Gastrocnemius medialis (tissue), 4 donors: ENCODE measurements at regions not wholly inside any gene's neighbourhood (a gene's known extent, or its start where the extent isn't known, plus 50 kb on each side); places are given as distances from the start of the nearest gene placed in this dataset.

ENCODE experiments used
- ATAC-seq, 2 donors: fragments of 150-250 bp; one replicate each; pipeline ENCODE4 v1.9.1; 2016
- DNase-seq, 2 donors: peaks; one replicate each; pipeline ENCODE4 v3.0.0-alpha.2; 2019
- H3K27ac ChIP-seq, 4 donors: fragments of 200-600 bp; sonication (generic); 1 replicate in 1 of 4; 2 replicates in 3 of 4; pipeline ENCODE4 v1.5.1; 2016 to 2018; ENCODE audit warnings: mild to moderate bottlenecking in 2 of 4, moderate library complexity in 1 of 4
- H3K27me3 ChIP-seq, 3 donors: fragments of 200-600 bp; sonication (generic) in 2 of 3; 1 replicate in 1 of 3; 2 replicates in 2 of 3; pipeline versions ENCODE4 v1.5.1 to v1.6.0; 2016 to 2019; ENCODE audit warnings: mild to moderate bottlenecking in 1 of 3, moderate library complexity in 1 of 3
- H3K36me3 ChIP-seq, 2 donors: fragments of 200-600 bp; sonication (generic) in 1 of 2; one replicate each; pipeline ENCODE4 v1.5.1; 2017 to 2018
- H3K4me1 ChIP-seq, 2 donors: fragments of 200-600 bp; sonication (generic) in 1 of 2; one replicate each; pipeline ENCODE4 v1.5.1; 2016 to 2017; ENCODE audit warnings: mild to moderate bottlenecking in 2 of 2
- H3K4me3 ChIP-seq, 4 donors: fragments of 200-600 bp; sonication (generic) in 3 of 4; 1 replicate in 1 of 4; 2 replicates in 3 of 4; pipeline ENCODE4 v1.5.1; 2016 to 2019; ENCODE audit warnings: mild to moderate bottlenecking in 2 of 4
- H3K9me3 ChIP-seq, 3 donors: fragments of 200-600 bp; sonication (generic) in 2 of 3; 1 replicate in 1 of 3; 2 replicates in 2 of 3; pipeline ENCODE4 v1.5.1; 2016 to 2019
- POLR2A ChIP-seq, 2 donors: fragments of 450-650 bp; IDR thresholded peaks; one replicate each; pipeline ENCODE4 v1.6.1; 2017; ENCODE audit warnings: antibody characterized with exemption in 2 of 2, mild to moderate bottlenecking in 2 of 2, moderate library complexity in 2 of 2
- in situ Hi-C, 4 donors: fragments of 200-750 bp; cut with MboI; loops; one replicate each; pipeline versions ENCODE4 v1.15.0 to v1.8.0; 2017; ENCODE audit warnings: low sequenced_read_pairs in 4 of 4
- intact Hi-C: fragments of 100-400 bp; cut with DNase I; formaldehyde crosslinking; loops from one replicate; pipeline ENCODE4 v1.15.1; 2023; ENCODE audit warnings: low total_unique reads
- TF ChIP-seq, protein P1 (sequence below), 5 experiments: fragments of 450-650 bp in 3 of 5; fragments of 200-600 bp in 2 of 5; sonication (generic) in 2 of 5; IDR thresholded peaks in 4 of 5; conservative IDR thresholded peaks in 1 of 5; 1 replicate in 4 of 5; 2 replicates in 1 of 5; pipeline ENCODE4 v1.5.1; 2016 to 2019; ENCODE audit warnings: antibody characterized with exemption in 5 of 5, mild to moderate bottlenecking in 3 of 5, moderate library complexity in 3 of 5

DNA sequence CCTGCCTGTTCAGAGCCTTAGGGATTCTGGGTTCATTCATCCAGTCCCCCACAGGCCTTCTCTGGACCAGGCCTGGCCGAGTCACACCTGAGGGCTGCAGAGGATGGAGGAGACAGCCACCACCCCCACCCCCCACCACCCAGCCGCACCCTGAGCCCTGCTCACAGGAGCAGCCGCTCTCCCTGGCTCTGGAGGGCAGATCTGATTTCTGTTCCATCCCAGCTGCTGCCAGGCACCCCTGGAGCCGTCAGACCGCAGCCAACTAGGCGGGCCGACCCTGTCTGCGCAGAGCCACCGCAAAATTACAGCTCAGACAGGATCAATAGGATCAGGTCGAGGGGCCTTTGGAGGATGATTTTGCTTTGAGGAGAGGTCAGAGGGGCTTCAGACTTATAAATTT, 154.6 kb upstream of the MYL2 start:
- ATAC-seq = no peak
- in situ Hi-C loops = no loop called here
- no peak for DNase-seq

DNA sequence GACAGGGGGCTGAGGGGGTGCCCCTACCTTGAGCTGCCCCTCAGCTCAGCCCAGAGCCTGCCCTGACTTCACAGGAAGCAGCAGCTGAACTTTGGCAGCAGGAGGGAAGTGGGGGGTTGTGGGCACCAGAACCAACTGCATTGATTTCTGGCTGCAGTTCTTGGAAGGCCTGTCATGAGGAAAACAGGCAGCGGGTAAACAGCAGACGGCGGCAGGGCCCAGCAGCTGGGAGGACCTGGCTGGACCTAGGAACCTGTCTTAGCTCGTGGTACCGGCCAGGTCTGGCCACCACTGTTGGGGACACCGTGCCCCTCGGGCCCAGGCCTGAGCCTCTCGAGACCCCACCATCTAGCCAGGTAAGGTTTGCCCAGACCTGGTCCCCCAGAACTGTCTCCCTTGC, 154.2 kb upstream of the MYL2 start:
- intact Hi-C loops = no loop called here
- no peak overlapping the region for H3K27ac ChIP-seq
- H3K4me3 ChIP-seq = no peak overlapping the region
- no peak for TF ChIP-seq POLR2A (IDR thresholded peaks at IDR 0.05)
- TF ChIP-seq, protein P1, sequence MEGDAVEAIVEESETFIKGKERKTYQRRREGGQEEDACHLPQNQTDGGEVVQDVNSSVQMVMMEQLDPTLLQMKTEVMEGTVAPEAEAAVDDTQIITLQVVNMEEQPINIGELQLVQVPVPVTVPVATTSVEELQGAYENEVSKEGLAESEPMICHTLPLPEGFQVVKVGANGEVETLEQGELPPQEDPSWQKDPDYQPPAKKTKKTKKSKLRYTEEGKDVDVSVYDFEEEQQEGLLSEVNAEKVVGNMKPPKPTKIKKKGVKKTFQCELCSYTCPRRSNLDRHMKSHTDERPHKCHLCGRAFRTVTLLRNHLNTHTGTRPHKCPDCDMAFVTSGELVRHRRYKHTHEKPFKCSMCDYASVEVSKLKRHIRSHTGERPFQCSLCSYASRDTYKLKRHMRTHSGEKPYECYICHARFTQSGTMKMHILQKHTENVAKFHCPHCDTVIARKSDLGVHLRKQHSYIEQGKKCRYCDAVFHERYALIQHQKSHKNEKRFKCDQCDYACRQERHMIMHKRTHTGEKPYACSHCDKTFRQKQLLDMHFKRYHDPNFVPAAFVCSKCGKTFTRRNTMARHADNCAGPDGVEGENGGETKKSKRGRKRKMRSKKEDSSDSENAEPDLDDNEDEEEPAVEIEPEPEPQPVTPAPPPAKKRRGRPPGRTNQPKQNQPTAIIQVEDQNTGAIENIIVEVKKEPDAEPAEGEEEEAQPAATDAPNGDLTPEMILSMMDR (IDR thresholded peaks at IDR 0.05 in 4 of 5, conservative IDR thresholded peaks at IDR 0.05 in 1 of 5) = no peak
- H3K4me1 ChIP-seq = no peaks in the 10 kb centered on the region
- peaks cover 0 to 22% (median 9%) of the 10 kb centered on the region in 3 donors for H3K27me3 ChIP-seq
- ATAC-seq = no peak
- H3K9me3 ChIP-seq = no peaks in the 10 kb centered on the region
- in situ Hi-C loops = no loop called here
- no peak for DNase-seq
- no peaks in the 10 kb centered on the region for H3K36me3 ChIP-seq

More for the DNA sequence above, 154.6 kb upstream of the MYL2 start:
- Histone ChIP-seq H3K27me3 (peaks cover 0 to 18% (median 9%) of the 10 kb centered on the region in 3 donors), H3K9me3 (no peaks in the 10 kb centered on the region), H3K27ac (no peak overlapping the region), H3K36me3 (no peaks in the 10 kb centered on the region), H3K4me3 (no peak overlapping the region), H3K4me1 (no peaks in the 10 kb centered on the region)
- no peak for TF ChIP-seq POLR2A (IDR thresholded peaks at IDR 0.05)
- TF ChIP-seq, protein P1 (IDR thresholded peaks at IDR 0.05 in 4 of 5, conservative IDR thresholded peaks at IDR 0.05 in 1 of 5) = no peak
- intact Hi-C loops = no loop called here

DNA sequence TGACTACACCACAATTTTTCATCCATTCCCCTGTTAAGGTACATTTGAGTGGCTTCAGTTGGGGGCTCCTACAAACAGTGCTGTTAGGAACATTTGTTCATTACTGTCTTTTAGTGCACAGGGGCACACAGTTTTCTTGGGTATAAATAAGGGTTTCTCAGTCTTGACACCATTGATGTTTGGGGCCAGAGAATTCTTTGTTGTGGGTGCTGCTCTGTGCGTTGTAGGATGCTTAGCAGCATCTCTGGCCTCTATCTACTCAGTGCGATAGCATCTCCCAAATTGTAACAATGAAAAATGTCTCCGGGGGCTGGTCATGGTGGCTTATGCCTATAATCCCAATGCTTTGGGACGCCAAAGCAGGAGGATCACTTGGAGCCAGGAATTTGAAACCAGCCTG, 153.0 kb upstream of the MYL2 start:
- no peak for TF ChIP-seq POLR2A (IDR thresholded peaks at IDR 0.05)
- TF ChIP-seq, protein P1 (IDR thresholded peaks at IDR 0.05 in 4 of 5, conservative IDR thresholded peaks at IDR 0.05 in 1 of 5) = no peak
- Histone ChIP-seq H3K4me1 (no peaks in the 10 kb centered on the region), H3K36me3 (no peaks in the 10 kb centered on the region), H3K27ac (no peak overlapping the region), H3K27me3 (peaks cover 0 to 28% (median 9%) of the 10 kb centered on the region in 3 donors), H3K9me3 (no peaks in the 10 kb centered on the region), H3K4me3 (no peak overlapping the region)
- in situ Hi-C loops = no loop called here
- intact Hi-C loops = no loop called here
- no peak for DNase-seq
- ATAC-seq = no peak

DNA sequence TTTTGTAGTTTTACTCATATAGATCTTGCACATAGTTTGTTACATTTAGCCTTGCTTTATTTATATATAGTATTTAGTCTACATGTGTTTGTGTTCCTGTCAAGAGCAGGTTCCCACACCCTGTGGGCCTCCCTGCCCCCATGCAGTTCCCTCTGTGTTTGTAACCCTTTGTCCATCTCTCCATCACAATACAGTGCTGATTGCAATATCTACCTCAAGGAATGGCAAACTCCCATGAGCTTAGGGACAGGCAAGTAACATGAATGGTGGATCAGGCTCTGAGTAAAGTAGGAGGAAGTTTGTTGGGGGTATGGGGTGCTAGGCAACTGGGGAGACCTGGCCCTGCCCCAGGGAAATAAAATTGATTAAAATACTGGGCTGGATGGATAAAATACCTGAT, 151.9 kb upstream of the MYL2 start:
- Histone ChIP-seq H3K27me3 (peaks cover 0 to 24% (median 9%) of the 10 kb centered on the region in 3 donors), H3K36me3 (no peaks in the 10 kb centered on the region), H3K27ac (no peak overlapping the region), H3K4me1 (no peaks in the 10 kb centered on the region), H3K9me3 (no peaks in the 10 kb centered on the region), H3K4me3 (no peak overlapping the region)
- no peak for TF ChIP-seq POLR2A (IDR thresholded peaks at IDR 0.05)
- TF ChIP-seq, protein P1 (IDR thresholded peaks at IDR 0.05 in 4 of 5, conservative IDR thresholded peaks at IDR 0.05 in 1 of 5) = no peak
- DNase-seq (no peak), ATAC-seq (no peak)
- in situ Hi-C loops = no loop called here
- intact Hi-C loops = no loop called here

DNA sequence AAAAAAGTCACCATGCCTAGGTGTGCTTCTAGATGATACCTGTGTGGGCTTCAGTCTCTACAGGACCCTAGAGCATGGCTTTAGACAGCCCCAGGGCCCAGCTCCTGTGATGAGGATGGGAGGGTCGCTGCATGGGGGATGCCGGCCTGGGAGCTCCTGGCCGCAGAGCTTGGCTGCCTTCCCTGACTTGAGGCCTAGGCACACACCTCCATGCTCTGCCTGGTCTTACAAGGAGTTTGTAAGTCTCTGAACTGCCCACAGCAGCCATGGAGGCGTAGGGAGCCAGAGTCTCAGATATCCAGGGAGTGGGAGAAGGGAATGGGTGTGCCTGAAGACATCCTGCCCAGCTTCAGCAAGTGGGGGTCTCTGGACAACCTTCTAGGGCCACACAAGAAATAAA, 149.5 kb upstream of the MYL2 start:
- no peak for TF ChIP-seq POLR2A (IDR thresholded peaks at IDR 0.05)
- H3K4me1 ChIP-seq = no peaks in the 10 kb centered on the region
- no peak overlapping the region for H3K27ac ChIP-seq
- ATAC-seq (no peak), DNase-seq (no peak)
- H3K27me3 ChIP-seq = peaks cover 0 to 16% (median 9%) of the 10 kb centered on the region in 3 donors
- in situ Hi-C loops = no loop called here
- no peaks in the 10 kb centered on the region for H3K9me3 ChIP-seq
- no peak overlapping the region for H3K4me3 ChIP-seq
- no peaks in the 10 kb centered on the region for H3K36me3 ChIP-seq
- intact Hi-C loops = no loop called here
